Suprapubic skin (tissue), 3 donors: ENCODE measurements at regions not wholly inside any gene's neighbourhood (a gene's known extent, or its start where the extent isn't known, plus 50 kb on each side); places are given as distances from the start of the nearest gene placed in this dataset.

Source experiments
- CTCF ChIP-seq, 2 donors: fragments of 200-600 bp in 1 of 2; fragments of 450-650 bp in 1 of 2; sonication (generic) in 1 of 2; IDR thresholded peaks; one replicate each; pipeline ENCODE4 v1.5.1; 2016 to 2019; ENCODE audit warnings: antibody characterized with exemption in 2 of 2, mild to moderate bottlenecking in 1 of 2, moderate library complexity in 1 of 2
- EP300 ChIP-seq: sonication (generic); formaldehyde crosslinking; IDR thresholded peaks from one replicate; pipeline ENCODE4 v1.6.1; 2017; ENCODE audit warnings: antibody characterized with exemption
- POLR2A ChIP-seq, 2 donors: fragments of 450-650 bp; IDR thresholded peaks; one replicate each; pipeline ENCODE4 v1.6.1; 2017; ENCODE audit warnings: antibody characterized with exemption in 2 of 2, mild to moderate bottlenecking in 2 of 2, moderate library complexity in 2 of 2

- TF ChIP-seq CTCF (IDR thresholded peaks at IDR 0.05) (no peak), POLR2A (IDR thresholded peaks at IDR 0.05) (no peak), EP300 (no peak)
These were observed 736.6 kb downstream of the MRPL39 start for GRCh38 chr21:24870633-24871032.
